ENCODE measurements at regions not wholly inside any gene's neighbourhood (a gene's known extent, or its start where the extent isn't known, plus 50 kb on each side); places are given as distances from the start of the nearest gene placed in this dataset.

DNA sequence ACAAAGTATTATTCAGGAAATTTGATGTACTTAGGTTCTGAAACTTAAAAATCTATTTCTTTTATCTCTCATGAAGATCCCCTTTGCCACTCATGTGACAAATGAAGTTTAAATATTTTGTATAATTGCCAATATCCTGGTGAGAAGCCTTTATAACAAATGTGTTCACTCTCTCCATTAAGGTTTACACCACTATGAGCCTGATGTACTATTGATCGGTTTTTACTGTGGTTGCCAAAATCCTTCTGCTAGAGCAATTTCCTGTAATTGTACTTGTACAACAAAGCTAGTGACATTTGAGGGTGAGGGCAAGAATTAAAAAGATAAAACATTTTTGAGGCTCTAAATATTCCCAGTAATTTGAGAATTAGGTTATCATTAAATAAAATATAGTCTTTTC, 222.3 kb upstream of the CDH19 start:
- DNase-seq, result no peak

GRCh38 chr18:66825347-66825746, 221.5 kb upstream of the CDH19 start:
- DNase-seq, result no peak

DNA sequence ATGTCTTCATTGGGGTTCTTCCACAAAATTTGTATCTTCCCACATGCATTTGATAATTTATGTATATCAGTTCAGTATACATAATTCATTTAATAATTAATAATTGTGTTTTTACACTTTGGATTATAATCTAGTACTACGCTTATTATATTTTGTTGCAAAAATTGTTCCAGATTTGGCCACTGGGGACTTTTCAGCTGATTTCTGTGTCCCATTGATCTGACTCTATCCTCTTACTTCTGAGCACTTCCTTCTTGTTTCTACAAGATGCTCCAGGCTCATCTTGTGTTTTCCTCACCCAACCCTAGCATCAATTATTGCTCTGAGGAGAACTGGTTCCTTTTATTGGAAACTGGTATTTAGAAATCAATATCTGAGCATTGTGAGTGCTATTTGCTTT, 215.3 kb upstream of the CDH19 start:
- DNase-seq, result no peak

DNA sequence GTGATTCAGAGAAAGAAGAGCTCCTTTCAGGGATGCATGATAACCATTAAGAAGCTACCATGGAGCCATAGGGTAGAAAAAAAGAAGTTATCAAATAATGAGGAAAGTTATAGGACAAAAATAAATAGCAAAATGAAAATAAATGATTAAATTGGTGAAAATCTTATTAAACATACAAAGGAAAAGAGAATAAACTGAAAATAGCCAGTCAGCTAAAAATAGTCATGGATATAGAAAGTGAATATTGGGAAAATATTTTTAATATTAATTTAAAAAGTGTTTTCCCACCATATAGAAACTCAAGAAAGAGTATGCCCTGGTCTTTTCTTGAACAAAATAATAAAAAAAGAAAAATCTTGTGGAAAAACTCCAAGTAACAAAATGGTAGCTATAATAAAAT, 209.2 kb upstream of the CDH19 start:
- DNase-seq, result no peak

DNA sequence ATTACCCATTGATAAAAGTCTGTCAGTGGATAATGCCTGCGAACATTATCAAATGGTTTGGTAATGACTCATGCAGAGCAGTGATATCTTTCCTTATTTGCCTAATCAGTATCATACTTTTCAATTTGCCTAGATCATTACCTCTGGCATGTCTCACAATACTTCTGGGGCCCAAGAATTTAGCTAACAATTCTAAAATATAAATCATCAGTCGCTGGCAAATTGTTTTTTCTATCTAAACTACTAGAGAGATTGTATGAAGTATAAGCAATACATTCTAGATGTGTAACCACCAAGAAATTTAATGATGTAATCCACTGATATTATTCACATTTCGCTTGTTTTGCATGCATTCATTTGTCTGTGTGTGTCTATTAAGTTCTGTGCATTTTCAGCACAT, 191.2 kb upstream of the CDH19 start:
- no peak for DNase-seq

DNA sequence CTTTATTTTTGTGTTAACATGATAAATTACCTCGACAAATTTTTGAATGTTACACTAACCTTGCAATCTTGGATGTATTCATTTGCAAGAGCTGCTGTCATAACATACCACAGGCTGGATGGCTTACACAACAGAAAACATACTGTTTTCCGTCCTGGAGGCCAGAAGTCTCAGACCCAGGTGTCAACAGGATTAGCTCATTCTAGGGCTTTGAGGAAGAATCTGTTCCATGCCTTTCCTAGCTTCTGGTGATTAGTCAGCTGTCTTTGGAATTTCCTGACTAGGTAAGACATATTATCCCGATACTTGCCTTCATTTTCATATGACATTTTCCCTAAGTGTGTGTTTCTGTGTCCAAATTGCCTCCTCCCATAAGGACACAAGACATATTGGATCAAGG, 188.6 kb upstream of the CDH19 start:
- no peak for DNase-seq

GRCh38 chr18:66780609-66781008, 176.7 kb upstream of the CDH19 start:
- DNase-seq, result no peak

DNA sequence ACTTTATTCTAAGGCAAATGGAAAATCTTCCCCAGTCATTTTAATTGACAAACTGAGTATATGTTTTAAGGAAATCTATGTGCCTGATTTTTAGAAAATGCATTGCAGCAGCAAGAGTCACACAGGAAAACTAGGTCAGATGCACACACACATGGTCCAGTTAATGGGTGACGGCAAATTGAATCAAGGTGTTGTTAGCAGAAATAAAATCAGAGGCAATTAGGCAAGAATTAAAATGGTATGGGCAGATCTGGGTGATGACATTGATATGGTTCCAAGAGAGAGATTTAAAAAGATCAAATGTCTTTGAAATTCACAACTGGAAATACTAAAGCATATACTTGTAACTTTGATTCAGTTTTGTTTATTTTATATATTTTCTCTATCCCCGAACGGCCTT, 174.2 kb upstream of the CDH19 start:
- DNase-seq, result no peak

DNA sequence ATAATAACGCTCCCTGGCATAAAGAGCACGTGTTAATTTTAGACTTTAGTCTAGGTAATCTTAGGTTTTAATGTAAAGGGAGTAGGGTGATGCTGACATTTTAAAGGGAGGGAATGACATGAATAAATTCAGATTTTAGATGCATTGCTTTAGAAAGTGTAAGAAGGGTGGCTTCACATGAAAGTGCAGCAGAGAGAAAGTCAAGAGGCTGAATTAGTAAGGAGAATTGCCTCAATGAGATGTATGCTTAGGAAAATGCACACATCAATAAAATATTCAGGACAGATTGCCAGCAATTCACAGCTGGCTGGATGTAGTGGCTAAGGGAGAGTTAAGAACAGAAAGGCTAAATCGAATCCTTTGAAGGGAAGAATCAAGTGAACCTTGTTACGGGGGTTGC, 165.5 kb upstream of the CDH19 start:
- DNase-seq, result no peak

DNA sequence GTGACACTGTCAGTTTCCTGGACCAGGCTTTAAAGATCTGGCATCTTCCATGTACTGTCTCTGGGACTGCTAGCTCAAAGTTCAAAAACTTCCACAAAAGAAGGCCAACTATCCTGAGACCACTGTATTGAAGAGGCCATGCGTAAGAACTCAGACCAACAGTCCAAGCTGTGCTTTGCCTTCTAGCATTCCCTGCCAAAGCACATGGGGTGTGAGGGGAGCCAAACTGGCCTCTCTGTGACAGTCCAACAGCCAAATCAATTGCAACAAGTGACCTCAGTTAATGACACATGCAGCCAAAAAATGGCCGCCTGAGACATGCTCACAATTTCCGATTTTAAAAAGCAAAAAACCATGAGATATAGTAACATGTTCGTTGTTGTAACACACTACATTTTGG, 160.3 kb upstream of the CDH19 start:
- no peak for DNase-seq

- DNase-seq, result no peak
Observed at GRCh38 chr18:66761166-66761565, 157.3 kb upstream of the CDH19 start.

- DNase-seq, result no peak
Observed at GRCh38 chr18:66760559-66760958, 156.7 kb upstream of the CDH19 start.

DNA sequence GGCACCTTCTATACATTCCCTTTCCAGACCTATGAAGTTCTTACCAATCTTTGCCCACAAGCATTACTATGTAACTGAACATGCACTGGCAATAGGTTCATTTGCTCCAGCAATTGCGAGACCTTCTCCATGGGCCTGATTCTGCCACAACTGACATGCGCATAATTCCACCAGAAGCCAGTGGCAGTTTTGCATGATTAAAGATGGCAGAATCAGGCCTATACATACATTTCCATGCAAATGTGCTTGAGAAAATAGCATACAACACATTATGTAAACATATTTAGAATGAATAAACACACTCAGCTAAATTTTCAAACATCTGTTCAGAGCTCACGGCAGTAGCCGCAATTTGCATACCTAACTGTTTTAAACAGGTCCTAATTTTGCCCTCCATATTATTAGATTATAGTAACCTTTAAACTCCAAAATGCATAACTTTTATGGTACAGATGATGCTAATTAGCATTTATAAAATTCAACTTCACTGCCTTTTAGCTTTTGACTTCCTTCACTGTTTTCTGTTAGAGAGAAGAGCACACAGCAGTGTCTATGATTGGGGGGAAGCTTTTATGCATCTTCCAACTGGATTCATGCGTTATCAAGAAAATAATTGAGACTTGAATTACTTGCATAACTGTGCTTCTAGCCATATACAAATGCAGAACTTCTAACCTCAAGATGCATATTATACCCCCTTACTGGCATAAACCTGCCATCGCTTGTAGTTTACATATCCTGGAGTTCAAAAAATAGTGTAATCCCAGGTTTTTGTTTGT, 155.3 kb upstream of the CDH19 start:
- DNase-seq, result no peak

- no peak for DNase-seq
Observed at GRCh38 chr18:66757946-66758345, 154.1 kb upstream of the CDH19 start.

GRCh38 chr18:66754335-66754734, 150.4 kb upstream of the CDH19 start:
- DNase-seq, result no peak

- no peak for DNase-seq
Observed at GRCh38 chr18:66752733-66753132, 148.8 kb upstream of the CDH19 start.

DNA sequence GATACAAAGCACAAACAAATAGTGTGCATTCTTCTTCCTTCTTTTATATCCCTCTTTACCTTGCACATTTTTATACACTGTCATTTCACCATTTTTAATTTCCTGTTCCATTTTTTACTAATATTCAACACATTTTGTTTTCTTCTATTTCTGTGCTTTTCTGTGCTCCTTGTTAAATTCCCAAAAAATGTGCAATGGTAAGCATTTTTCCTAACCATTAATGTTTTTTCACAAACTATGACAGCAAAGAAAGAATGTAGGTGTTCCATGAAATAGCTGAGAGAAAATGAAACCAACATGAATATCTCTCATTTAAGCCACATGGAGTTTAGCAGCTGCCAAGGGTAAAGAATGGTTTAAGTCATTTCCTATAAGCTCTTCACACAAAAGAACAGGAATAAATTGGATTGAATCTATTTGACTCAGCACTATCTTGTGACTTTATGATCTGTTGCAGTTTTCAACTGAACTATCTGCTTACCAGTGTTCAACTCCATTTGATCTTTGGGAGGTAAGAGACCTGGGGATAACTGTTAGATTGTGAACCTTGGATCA, 145.7 kb upstream of the CDH19 start:
- no peak for DNase-seq

- DNase-seq, result no peak
Observed at GRCh38 chr18:66749030-66749429, 145.1 kb upstream of the CDH19 start.

DNA sequence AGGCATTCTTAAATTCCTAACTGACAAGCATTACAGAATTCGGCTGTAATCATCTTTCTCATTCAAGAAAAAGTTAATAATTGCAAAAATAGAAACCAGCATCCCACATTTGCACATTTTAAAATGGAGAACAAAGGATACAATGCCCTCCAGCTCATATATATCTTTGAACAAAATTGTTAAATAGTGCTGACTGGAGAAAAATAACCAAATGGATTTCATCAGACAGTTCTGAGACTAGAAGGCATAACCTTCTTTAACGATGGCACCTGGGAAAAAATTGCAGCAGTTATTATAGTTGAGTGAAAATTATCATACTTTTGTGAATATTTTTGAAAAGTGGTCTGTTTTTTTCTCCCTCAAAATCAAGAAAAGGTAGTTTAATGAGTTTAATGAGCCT, 138.9 kb upstream of the CDH19 start:
- no peak for DNase-seq

DNA sequence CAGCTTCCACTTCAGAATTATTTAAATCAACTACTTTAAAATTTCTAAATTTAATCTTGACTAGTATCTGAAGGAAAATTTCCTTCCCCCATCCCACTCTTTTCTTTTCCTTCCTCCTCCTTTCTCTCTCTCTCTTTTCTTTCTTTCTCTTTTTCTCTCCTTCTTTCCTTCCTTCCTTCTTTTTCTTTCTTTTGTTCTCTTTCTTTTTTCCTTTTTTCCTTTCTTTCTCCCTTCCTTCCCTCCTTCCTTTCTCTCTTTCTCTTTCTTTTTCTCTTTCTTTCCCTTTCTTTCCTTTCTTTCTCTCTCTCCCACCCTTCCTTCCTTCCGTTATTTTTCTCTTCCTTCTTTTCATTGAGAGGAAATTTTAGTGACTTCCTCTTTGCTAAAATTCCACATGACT, 132.0 kb upstream of the CDH19 start:
- DNase-seq, result no peak

DNA sequence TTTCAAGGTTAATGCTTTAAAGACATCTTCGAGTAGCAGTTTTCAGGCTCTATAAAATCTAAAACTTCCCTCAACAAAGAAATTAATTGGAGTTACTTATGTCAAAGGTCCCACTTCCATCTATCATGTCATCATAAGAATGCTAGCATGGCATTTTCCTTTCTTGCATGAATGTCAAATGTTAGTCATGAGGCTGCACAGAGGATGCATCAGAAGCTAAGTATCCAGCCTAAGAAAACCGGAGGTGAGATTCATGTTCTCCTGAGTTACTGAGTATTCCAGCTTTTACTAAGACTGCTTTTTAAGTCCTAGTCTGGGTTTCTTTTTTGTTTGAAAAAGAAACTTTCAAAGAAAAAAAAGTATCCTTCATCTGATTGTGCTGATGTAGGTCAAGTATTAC, 130.6 kb upstream of the CDH19 start:
- DNase-seq, result no peak

- no peak for DNase-seq
Observed at GRCh38 chr18:66731890-66732289, 128.0 kb upstream of the CDH19 start.

GRCh38 chr18:66729442-66730239, 125.8 kb upstream of the CDH19 start:
- no peak for DNase-seq

DNA sequence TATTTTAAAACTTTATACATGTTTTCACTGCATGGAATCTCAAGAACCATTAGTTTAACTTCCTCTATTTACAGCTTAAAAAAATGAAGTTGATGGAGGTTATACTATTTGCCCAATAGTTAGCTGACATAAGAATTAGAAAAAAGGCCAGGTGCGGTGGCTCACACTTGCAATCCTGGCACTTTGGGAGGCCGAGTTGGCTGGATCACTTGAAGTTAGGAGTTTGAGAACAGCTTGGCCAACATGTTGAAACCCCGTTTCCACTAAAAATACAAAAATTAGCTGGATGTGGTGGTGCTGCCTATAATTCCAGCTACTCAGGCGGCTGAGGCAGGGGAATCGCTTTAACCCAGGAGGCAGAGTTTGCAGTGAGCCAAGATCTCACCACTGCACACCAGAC, 125.1 kb upstream of the CDH19 start:
- DNase-seq, result no peak
